Smooth muscle cell (in vitro differentiated cells): ENCODE measurements at regions not wholly inside any gene's neighbourhood (a gene's known extent, or its start where the extent isn't known, plus 50 kb on each side); places are given as distances from the start of the nearest gene placed in this dataset.
"Not testable (repeated sequence)": the region's sequence is repeated elsewhere in the genome, so short reads cannot be mapped to it uniquely, and the experiment has no call there.

Experiments
- DNase-seq: peaks from one replicate; lab custom pipeline; 2025; ENCODE audit not compliant: unreplicated experiment; lab: John Stamatoyannopoulos, UW
- H2AFZ ChIP-seq: fragments of 200-600 bp; sonication (generic); 2 replicates; pipeline ENCODE4 v1.6.0; 2016; ENCODE audit warnings: antibody characterized with exemption, low read depth, mild to moderate bottlenecking
- H3F3A ChIP-seq: fragments of 200-600 bp; sonication (generic); 2 replicates; pipeline ENCODE4 v1.6.0; 2017; ENCODE audit warnings: antibody characterized with exemption, low read depth
- H3K27ac ChIP-seq: fragments of 200-600 bp; sonication (generic); 2 replicates; pipeline ENCODE4 v1.5.1; 2016; ENCODE audit warnings: low read depth, mild to moderate bottlenecking
- H3K27me3 ChIP-seq: fragments of 200-600 bp; sonication (generic); 2 replicates; pipeline ENCODE4 v1.6.1; 2016; ENCODE audit warnings: low read depth, mild to moderate bottlenecking
- H3K36me3 ChIP-seq: fragments of 200-600 bp; sonication (generic); 2 replicates; pipeline ENCODE4 v1.5.1; 2016; ENCODE audit warnings: low read depth
- H3K4me1 ChIP-seq: fragments of 200-600 bp; sonication (generic); 2 replicates; pipeline ENCODE4 v1.5.1; 2016; ENCODE audit warnings: low read depth
- H3K4me2 ChIP-seq: fragments of 200-600 bp; sonication (generic); 2 replicates; pipeline ENCODE4 v1.6.0; 2016; ENCODE audit warnings: mild to moderate bottlenecking
- H3K4me3 ChIP-seq: fragments of 200-600 bp; sonication (generic); 2 replicates; pipeline ENCODE4 v1.5.1; 2016; ENCODE audit warnings: mild to moderate bottlenecking
- H3K79me2 ChIP-seq: fragments of 200-600 bp; sonication (generic); 2 replicates; pipeline ENCODE4 v1.6.0; 2016; ENCODE audit warnings: low read depth, mild to moderate bottlenecking
- H3K9ac ChIP-seq: fragments of 200-600 bp; sonication (generic); 2 replicates; pipeline ENCODE4 v1.6.0; 2016; ENCODE audit warnings: low read depth
- H3K9me3 ChIP-seq: fragments of 200-600 bp; sonication (generic); replicated peaks from 2 replicates; pipeline ENCODE4 v1.5.1; 2016; ENCODE audit warnings: low read depth
- H4K20me1 ChIP-seq: fragments of 200-600 bp; sonication (generic); 2 replicates; pipeline ENCODE4 v1.6.0; 2016; ENCODE audit warnings: low read depth
- WGBS: methylation state at CpG from one replicate; pipeline ENCODE4 v1.1.7; 2016; ENCODE audit warnings: low lambda C conversion rate; 5-methylcytosine and 5-hydroxymethylcytosine counted together
- TF ChIP-seq, protein P1 (sequence below): fragments of 200-600 bp; sonication (generic); IDR thresholded peaks from 2 replicates; pipeline ENCODE4 v1.5.1; 2017; ENCODE audit warnings: borderline replicate concordance, mild to moderate bottlenecking, antibody characterized with exemption; ENCODE audit not compliant: insufficient read depth, poor library complexity, severe bottlenecking

DNA sequence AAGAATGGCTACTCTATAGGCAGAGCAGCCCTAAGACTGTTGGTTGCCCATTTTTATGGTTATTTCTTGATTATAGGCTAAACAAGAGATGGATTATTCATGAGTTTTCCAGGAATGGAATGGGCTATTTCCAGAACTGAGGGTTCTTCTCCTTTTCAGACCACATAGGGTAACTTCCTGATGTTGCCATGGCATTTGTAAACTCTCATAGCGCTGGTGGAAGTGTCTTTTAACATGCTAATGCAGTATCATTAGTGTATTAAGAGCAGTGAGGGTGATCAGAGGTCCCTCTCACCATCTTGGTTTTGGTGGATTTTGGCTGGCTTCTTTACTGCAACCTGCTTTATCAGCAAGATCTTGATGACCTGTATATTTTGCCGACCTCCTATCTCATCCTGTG lies 904.6 kb upstream of the FBXO33 start:
- no peak for DNase-seq
- Histone ChIP-seq H3K4me1 (no peaks in the 10 kb centered on the region), H3F3A (no peaks in the 10 kb centered on the region), H3K27me3 (no peaks in the 10 kb centered on the region), H3K9ac (no peak overlapping the region), H3K4me3 (no peak overlapping the region), H3K79me2 (no peaks in the 10 kb centered on the region), H3K36me3 (no peaks in the 10 kb centered on the region), H3K4me2 (no peak overlapping the region), H3K27ac (no peak overlapping the region), H4K20me1 (no peaks in the 10 kb centered on the region), H2AFZ (no peak overlapping the region), H3K9me3 (no peaks in the 10 kb centered on the region)
- TF ChIP-seq, protein P1, sequence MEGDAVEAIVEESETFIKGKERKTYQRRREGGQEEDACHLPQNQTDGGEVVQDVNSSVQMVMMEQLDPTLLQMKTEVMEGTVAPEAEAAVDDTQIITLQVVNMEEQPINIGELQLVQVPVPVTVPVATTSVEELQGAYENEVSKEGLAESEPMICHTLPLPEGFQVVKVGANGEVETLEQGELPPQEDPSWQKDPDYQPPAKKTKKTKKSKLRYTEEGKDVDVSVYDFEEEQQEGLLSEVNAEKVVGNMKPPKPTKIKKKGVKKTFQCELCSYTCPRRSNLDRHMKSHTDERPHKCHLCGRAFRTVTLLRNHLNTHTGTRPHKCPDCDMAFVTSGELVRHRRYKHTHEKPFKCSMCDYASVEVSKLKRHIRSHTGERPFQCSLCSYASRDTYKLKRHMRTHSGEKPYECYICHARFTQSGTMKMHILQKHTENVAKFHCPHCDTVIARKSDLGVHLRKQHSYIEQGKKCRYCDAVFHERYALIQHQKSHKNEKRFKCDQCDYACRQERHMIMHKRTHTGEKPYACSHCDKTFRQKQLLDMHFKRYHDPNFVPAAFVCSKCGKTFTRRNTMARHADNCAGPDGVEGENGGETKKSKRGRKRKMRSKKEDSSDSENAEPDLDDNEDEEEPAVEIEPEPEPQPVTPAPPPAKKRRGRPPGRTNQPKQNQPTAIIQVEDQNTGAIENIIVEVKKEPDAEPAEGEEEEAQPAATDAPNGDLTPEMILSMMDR: no peak
- WGBS: 30% methylated on average over 2 of the region's 2 CpGs

DNA sequence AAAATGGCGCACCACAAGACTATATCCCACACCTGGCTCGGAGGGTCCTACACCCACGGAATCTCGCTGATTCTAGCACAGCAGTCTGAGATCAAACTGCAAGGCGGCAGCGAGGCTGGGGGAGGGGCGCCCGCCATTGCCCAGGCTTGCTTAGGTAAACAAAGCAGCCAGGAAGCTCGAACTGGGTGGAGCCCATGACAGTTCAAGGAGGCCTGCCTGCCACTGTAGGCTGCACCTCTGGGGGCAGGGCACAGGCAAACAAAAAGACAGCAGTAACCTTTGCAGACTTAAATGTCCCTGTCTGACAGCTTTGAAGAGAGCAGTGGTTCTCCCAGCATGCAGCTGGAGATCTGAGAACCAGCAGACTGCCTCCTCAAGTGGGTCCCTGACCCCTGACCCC lies 894.3 kb upstream of the FBXO33 start:
- not testable (repeated sequence) for DNase-seq, H3K27me3 ChIP-seq, H3K4me3 ChIP-seq, H3F3A ChIP-seq, H3K27ac ChIP-seq, H3K9ac ChIP-seq, H2AFZ ChIP-seq, H4K20me1 ChIP-seq, H3K4me2 ChIP-seq, H3K4me1 ChIP-seq, H3K79me2 ChIP-seq, H3K36me3 ChIP-seq, H3K9me3 ChIP-seq
- WGBS: 79% methylated on average over 9 of the region's 9 CpGs

DNA sequence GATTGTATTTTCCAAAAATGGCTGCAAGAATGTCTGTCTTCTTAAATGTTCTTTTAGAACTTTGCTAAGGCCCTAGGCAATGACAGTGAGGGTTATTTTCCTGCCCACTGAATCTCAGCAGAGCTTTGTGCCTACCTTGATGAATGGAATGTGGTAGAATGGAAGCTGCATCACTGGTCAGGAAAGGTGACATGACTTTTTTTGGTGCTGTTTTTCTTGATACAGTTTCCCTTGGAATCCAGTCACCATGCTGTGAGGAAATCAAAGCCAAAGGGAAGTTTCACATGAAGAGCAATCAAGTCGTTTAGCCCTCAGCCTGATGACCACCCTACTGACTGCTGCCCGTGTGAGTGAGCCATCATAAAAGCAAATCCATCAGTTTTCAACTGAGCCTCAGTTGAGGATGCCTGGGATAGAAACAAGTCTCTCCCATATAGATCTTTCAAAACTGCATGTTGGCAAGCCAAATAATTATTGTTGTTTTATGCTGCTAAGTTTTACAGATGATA lies 886.0 kb upstream of the FBXO33 start:
- TF ChIP-seq, protein P1: no peak
- Histone ChIP-seq H3K79me2 (no peaks in the 10 kb centered on the region), H3K9ac (no peak overlapping the region), H3K9me3 (no peaks in the 10 kb centered on the region), H3F3A (no peaks in the 10 kb centered on the region), H2AFZ (no peak overlapping the region), H3K4me1 (no peaks in the 10 kb centered on the region), H3K4me3 (no peak overlapping the region), H4K20me1 (no peaks in the 10 kb centered on the region), H3K4me2 (no peak overlapping the region), H3K27ac (no peak overlapping the region), H3K27me3 (no peaks in the 10 kb centered on the region), H3K36me3 (no peaks in the 10 kb centered on the region)
- DNase-seq: no peak
- 64% methylated on average over 2 of the region's 2 CpGs for WGBS

DNA sequence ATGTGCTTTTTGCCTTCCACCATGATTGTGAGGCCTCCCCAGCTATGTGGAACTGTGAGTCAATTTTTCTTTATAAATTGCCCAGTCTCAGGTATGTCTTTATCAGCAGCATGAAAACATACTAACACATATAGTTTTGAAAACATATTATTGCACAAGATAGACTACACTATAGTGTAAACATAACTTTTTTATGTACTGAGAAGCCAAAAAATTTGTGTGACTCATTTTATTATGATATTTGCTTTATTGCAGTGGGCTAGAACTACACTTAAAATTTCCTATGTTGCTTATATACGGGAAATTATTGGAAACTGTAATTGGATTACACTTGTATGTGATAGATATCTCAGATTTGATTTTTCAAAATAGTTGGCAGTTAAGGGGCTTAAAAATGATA lies 885.5 kb upstream of the FBXO33 start:
- no peaks in the 10 kb centered on the region for H3K79me2 ChIP-seq

More for the DNA sequence above, 885.5 kb upstream of the FBXO33 start:
- Histone ChIP-seq H3K9me3 (no peaks in the 10 kb centered on the region), H3K27me3 (no peaks in the 10 kb centered on the region), H3K36me3 (no peaks in the 10 kb centered on the region), H3K27ac (no peak overlapping the region), H3K9ac (no peak overlapping the region), H3K4me1 (no peaks in the 10 kb centered on the region), H4K20me1 (no peaks in the 10 kb centered on the region), H3K4me3 (no peak overlapping the region), H2AFZ (no peak overlapping the region), H3F3A (no peaks in the 10 kb centered on the region), H3K4me2 (no peak overlapping the region)
- DNase-seq: no peak
- TF ChIP-seq, protein P1: no peak
- 96% methylated on average over 1 of the region's 1 CpG for WGBS
